GM18519 (cell line): ENCODE measurements at regions not wholly inside any gene's neighbourhood (a gene's known extent, or its start where the extent isn't known, plus 50 kb on each side); places are given as distances from the start of the nearest gene placed in this dataset.
"Not testable (repeated sequence)": the region's sequence is repeated elsewhere in the genome, so short reads cannot be mapped to it uniquely, and the experiment has no call there.

Source experiments
- ATAC-seq: cut with Tn5 transposase; IDR thresholded peaks from one replicate; pipeline ENCODE4 v1.9.1; 2021; ENCODE audit warnings: mild to moderate bottlenecking, moderate library complexity; ENCODE audit not compliant: unreplicated experiment, low FRiP score

DNA sequence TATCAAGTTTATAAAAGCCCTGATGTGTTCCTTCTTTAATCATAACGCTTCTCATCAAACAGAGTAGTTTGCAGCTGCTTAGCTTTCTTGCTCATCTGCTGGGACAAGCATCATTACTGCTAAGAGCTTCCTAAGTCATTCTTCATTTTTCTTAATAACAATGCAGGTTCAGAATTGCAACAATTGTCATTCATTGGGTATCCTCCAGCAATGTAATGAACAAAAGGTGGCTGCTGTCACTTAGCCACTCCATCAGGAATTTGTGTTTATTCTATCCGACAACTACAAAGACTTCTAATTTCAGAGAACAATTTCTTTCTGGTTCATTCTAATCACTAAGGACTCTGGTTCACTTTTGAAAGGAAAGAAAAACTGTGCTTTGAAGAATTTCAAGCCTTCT is 836.7 kb upstream of the CDH10 start:
- no peak for ATAC-seq

DNA sequence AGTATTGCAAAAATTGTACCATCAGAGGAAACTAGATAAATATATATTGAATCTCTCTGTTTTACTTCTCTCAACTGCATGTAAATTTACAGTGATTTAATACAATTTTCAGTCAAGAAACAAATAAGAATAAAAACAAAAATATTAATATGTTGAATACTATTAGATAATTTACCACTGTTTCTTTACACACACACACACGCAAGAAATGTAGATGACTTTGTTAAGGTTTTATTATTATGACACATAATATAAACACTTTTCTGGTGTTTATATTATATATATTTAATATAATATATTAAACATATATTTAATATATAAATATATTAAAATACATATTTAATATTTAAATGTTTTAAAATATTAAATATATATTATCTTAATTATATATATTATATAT is 814.3 kb upstream of the CDH10 start:
- ATAC-seq, result no peak

DNA sequence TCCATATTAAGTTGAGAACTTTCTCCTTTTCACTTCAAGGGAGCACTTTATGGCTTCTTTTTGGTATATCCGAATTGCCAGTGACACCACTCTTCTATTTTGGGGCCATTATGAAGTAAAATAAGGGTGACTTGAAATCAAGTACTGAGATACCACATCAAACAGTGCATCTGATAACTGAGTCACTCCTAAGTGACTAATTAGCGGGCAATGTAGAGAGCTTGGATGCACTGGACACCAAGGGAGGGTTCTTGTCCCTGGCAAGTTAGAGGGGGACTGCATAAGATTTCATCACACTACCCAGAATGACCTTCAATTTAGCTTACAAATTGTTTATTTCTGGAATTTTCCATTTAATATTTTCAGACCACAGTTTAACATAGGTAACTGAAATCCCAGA is 813.9 kb upstream of the CDH10 start:
- no peak for ATAC-seq

DNA sequence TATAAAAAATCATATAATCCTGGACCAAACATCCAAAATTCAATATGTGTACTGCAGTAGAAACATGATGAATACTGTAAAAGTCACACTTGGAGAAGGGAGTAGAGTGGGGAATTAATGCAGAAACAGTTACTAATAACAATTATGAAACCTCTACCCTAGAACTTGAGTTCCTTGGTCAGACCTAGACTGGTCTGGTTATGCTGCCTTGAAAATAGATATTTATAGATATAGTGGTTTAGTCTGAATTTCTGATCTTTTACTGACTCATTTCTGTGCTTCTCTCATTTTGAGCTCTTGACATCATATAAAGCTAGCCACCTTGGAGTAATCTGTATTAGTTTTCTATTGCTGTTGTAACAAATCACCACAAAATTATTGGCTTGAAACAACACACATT is 808.7 kb upstream of the CDH10 start:
- no peak for ATAC-seq

DNA sequence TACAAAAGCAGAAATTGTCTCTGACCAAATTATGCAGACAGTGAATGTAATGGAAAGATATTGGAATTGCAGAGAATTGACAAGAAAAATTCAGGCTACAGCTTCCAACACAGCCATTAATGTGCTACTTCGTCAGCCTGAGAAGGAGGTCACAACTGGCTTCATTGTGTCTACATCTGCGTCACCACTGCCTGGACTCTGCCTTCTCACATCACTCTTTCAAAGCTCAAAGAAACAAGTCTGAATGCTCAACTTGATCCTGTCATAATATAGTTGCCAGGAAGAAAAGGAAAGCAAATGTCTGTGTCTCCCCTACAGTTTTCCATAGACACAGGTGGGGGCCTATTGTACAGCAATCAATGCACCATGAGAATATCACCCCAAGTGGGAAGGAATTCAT is 806.5 kb upstream of the CDH10 start:
- ATAC-seq, result no peak

DNA sequence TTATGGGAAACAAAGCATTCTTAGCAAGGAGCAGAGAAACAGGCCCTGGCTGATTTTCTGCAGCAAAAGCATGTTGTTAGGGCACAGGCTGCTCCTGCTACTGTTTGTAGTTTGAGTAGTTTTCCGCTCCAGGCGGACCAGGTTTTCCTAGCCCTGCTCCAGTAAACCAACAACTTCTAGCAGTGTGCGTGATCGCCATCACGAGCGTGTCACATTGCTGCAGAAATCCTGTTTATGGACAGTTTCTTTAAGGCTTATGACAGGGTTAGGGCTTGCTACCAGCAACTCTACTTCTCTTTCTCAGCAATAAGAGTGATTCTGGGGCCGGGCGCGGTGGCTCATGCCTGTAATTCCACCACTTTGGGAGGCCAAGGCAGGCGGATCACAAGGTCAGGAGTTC is 803.9 kb upstream of the CDH10 start:
- ATAC-seq, result no peak

DNA sequence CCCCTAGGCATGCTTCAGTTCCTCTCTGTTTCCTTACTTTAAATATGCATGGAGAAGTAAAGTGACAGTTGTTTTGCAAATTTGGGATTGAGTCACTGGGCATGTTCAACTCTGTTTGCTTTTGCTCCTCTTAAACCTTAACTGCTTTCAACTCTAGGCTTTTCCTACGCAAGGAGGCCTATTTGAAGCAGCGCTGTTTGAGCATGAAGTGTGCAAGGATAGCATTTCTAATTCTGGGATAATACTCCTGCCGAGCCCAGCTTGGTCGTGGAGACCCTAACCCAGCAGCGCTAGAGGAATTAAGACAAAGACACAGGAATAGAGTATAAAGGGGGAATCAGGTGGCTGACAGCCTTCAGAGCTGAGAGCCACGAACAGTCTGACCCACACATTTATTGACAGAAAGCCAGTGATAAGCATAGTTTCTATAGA is 803.4 kb upstream of the CDH10 start:
- no peak for ATAC-seq

DNA sequence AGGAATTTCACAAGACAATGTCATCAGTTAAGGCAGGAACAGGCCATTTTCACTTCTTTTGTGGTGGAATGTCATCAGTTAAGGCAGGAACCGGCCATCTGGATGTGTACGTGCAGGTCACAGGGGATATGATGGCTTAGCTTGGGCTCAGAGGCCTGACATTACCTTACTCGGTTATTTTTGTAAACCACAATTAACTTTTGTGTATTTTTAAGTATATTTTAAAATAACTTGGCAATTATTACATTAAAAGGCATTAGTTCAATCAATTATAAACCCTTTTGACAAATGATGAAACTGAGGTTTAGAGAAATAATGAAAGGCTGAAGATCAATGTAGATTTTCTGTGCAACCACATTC is 801.3 kb upstream of the CDH10 start:
- not testable (repeated sequence) for ATAC-seq

DNA sequence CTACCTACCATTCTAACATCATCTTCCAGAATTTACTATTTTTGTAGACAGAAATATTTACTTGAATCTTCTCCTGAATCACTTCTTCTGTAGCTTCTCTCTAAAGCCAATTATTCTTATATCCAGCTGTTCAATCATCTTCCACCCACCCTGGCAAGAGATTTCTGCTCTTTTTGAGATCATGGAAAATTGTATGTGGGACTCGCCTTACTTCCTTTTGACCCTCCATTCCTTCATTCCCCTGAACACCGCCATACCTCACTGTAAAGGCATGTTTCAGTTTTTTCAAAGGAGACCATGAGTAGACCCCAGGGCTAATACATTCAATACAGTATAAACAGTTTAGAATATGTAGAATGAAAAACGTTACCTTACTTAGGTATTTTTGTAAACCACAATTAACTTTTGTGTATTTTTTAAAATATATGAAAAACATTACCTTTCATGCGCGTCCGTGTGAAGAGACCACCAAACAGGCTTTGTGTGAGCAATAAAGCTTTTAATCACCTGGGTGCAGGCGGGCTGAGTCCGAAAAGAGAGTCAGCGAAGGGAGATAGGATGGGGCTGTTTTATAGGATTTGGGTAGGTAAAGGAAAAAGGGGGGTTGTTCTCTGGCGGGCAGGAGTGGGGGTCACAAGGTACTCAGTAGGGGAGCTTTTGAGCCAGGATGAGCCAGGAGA is 800.7 kb upstream of the CDH10 start:
- ATAC-seq, result not testable (repeated sequence)

DNA sequence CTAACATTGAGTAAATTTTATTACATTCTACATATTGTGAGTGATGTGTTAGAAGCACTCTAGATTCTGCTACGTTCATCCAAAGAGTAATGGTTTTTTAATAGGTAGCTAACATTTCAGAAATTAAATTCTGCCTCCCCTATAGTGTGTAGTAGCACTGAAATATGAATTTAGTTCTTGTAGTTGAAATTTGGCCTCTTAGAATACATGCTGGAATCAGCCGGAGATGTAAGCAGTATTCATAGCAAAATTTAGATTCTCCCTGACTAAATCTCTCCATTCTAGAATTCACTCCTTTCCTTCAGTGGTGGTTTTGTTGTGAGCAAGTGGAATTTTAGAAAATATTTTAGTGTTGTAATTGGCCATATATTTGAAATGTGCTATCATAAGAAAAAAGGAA is 799.9 kb upstream of the CDH10 start:
- no peak for ATAC-seq

DNA sequence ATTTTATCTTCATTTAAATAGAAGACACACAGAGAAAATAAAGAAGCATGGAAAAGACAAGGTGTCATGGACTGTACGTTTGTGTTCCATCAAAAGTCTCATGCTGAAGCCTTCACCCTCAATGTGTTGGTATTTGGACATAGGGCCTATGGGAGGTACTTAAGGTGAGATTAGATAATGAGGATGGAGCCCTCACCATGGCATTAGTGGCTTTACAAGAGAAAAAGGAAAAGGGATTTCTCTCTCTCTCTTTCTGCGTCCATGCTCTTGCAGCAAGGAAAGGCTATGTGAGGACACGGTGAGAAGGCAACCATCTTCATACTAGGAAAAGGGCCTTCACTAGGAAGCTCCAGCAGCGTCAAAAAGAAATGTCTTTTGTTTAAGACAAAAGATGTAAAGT is 797.0 kb upstream of the CDH10 start:
- no peak for ATAC-seq

DNA sequence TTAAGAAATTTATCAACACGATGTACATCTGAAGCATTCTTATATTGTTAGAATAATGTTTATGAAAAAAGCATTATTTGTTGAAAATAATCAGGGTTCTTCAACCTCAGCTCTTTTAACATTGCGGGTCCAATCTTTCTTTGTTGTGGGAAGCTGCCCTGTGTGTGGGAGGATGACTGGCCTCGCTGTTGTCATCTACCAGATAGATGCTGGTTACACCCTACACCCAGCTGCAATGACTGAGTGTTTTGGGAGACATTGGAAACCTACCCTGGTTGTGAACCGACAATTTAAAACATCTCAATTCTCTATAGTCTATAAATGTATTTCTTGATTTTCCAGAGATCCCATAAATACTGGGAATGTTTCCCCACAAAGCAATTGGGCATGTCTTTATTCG is 794.2 kb upstream of the CDH10 start:
- no peak for ATAC-seq

DNA sequence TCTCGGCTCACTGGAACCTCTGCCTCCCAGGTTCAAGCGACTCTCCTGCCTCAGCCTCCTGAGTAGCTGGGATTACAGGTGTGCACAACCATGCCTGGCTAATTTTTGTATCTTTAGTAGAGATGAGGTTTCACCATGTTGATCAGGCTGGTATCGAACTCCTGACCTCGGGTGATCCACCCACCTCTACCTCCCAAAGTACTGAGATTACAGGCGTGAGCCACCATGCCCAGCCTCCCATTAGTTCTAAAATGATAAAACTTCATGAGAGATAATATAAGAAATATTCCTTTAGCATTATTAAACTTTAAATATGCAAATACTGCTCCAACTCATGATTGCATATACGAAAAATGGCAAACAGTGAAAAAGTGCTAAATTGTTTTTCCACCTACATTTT is 793.6 kb upstream of the CDH10 start:
- ATAC-seq, result not testable (repeated sequence)

DNA sequence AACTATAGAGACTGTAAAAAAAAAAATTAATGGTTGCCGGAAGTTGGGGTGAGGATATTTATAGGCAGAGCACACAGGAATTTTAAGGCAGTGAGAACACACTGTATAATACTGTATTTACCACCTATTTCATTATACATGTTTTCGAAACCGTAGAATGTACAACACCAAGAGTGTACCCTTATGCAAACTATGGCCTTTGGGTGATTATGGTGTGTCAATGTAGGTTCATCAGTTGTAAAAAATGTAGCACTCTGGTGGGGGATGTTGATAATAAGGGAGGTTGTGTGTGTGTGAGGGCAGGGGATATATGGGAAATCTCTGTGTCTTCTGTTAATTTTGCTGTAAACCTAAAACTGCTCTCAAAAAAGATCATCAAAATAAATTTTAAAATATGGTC is 791.7 kb upstream of the CDH10 start:
- ATAC-seq, result no peak

DNA sequence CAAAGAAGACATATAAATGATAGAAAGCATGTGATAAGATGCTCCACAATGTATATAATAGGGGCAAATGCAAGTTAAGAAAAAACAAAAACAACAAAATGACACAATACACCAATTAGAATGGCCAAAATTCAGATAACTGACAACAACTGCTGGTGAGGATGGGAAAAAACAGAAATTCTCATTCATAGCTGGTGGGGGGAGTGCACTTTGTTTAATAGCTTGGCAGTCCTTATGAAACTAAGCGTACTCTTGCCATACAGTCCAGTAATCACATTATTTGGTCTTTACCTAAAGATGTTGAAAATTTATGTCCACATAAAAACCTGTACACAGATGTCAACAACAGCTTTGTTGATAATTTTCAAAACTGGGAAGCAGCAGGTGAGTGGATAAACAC is 791.1 kb upstream of the CDH10 start:
- ATAC-seq, result no peak

DNA sequence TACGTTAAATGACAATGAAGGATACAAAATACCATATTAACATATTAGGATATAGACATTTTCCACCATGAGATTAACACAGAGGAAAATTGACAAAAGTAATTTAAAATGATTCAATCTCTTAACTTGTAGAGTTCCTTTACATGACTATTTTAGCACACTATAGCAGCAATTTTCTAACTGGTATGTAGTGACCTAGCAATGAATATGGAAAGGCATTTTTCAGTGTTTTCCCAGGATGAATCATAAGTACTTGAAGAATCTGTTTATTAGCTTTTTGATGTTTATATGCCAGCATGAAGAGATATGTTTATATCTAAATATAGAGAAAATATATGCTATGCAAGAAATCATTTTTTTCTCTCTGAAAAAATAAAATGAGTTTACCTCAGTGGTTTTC is 782.5 kb upstream of the CDH10 start:
- ATAC-seq, result no peak

DNA sequence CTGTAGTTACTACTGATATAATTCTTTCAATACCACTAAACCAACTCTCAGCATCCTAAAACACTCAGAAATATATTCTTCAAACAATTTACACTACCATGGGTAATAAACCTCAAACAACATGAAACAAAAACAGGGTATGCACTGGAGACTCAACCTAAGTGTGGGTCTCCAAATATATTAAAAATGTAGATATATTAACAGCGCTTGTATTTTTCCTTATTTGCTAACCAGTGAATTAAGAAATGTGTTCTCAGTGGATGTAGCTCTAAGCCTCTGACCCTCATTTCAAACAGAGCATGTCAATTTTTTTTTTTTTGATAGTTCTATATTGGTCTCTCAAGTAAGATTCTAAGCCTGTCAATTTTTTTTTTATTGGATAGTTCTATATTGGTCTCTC is 778.5 kb upstream of the CDH10 start:
- ATAC-seq, result no peak

DNA sequence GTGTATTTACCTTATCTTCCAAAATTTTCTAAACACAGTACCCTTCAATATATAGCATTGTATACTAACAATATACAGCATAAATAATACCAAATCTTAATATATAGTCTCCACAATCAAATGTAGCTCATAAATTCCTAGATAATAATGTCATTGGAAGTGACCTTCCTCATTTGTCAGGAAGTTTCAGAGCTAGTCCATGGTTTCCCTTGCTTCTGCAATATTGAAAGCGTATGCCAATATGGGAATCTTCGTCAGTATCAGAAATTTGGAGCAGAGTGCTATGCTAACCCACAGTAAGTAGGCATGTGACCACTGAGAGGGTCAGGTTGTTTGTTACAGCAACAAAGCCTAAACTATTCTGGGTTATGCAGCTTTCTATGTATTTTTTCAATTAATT is 774.9 kb upstream of the CDH10 start:
- ATAC-seq, result no peak

DNA sequence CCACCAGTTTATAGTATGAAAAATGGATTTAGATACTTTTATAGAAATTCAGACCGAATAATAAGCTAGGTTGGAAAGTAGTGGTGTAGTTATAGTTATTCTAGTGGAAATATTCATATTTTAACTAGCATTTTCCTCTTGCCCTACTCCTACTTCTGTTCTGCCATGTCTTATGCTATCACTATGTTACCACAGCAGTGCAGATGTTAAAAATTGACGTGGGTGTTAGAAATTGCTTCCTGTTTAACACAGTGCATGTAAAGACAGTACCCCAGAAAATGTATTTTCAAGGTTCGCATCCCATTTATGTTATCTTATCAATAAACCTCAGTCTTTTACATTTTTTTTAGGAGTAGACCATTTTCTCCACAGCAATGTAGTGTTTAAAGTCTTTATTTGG is 774.2 kb upstream of the CDH10 start:
- ATAC-seq, result no peak

DNA sequence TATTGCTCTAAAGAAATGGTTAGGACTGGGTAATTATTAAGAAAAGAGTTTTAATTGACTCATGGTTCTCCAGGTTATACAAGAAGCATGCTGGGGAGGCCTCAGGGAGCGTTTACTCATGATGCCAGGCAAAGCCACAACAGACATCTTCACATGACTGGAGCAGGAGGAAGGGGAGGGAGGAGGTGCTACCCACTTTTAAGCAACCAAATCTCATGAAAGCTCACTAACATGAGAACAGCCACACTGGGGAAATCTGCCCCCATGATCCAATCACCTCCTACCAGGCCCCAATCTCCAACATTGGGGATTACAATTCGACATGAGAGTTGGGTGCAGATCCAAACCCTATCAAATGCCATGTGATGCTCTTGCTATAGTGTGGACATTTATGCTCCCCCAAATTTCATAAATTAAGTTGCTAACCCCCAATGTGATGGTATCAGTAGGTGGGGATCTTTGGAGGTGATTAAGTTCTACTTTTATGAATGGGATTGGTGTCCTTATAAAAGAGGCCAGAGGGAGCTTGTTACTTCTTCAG is 773.6 kb upstream of the CDH10 start:
- no peak for ATAC-seq

DNA sequence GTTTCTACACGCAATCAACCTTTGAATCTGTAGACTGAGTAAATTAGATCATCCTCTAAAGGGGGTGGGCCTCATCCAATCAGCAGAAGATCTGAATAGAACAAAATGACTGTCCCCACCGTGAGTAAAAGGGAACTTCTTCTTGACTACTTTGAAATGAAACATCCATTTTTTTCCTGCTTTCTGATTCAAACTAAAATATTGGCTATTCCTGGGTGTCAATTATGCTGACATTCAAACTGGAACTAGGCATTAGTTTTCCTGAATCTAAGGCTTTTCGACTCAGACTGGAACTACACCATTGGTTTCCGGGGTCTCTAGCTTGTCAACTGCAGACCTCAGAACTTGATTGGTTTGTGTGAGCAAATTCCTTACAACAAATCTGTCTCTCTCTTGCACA is 772.2 kb upstream of the CDH10 start:
- ATAC-seq, result no peak

DNA sequence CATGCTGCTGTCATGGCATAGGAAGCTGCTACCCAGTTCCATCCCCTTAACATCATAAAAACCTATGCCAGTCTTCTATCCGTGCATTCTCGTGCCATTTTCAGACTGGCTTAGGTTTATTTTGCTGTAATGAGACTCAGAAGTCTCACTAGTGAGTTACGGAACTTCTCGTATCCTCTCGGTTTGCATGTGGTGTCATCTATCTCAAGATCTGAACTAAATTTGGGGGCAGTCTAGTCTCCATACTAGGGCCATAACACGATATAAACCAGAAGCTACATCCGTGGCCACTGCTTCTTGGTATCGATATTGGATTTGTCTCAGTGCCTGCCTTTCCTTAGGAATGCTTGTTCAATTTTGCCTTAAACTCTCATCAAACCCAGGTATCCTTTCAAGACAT is 771.2 kb upstream of the CDH10 start:
- ATAC-seq, result no peak

DNA sequence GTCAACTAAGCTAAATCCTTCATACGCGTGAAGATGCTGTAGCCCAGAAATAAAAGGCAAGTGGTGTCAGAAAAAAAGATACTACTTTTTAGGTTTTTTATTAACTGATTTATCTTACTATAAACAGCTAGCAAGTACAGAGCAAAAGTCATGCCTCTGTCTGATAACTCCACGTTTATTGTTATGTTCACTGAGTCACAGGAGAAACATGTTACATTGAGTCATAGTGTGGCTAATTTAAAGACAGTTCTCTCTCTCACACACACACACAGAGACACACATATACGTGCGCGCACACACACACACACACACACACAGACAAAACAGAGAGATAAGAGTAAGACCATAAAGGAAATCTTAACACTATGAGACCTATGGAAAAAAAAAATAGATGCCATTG is 770.0 kb upstream of the CDH10 start:
- ATAC-seq, result no peak
